K562 (cell line): ENCODE measurements at regions not wholly inside any gene's neighbourhood (a gene's known extent, or its start where the extent isn't known, plus 50 kb on each side); places are given as distances from the start of the nearest gene placed in this dataset.
A peak's percentile ranks its signal among the peaks of the same experiment; 100 is the strongest.

Experiments
- ATAC-seq: fragments of 200-7000 bp; cut with Tn5 transposase; 3 replicates; pipeline ENCODE4 v1.9.1; 2020; ENCODE audit warnings: moderate library complexity
- BruUV-seq: library from RNA; stranded (reverse); fragments of 400-500 nt; replicated peaks from 2 replicates; lab custom pipeline; 2021; lab: Mats Ljungman, UMichigan
- CTCF ChIA-PET: fragments of 300-600 bp; formaldehyde crosslinking; extraction: SDS; loops from one replicate; lab custom pipeline; 2021; ENCODE audit warnings: low intra/inter-chr PET ratio; lab: Yijun Ruan, JAX
- POLR2A ChIA-PET: fragments of 300-600, 350-650 bp; sonication (Branson Sonifier 250); formaldehyde crosslinking; extraction: SDS; loops from one replicate; lab custom pipeline; 2021; ENCODE audit warnings: antibody characterized with exemption, inconsistent platforms; lab: Yijun Ruan, JAX
- DNase-seq, 4 experiments: peaks; one replicate each; pipeline versions ENCODE4 v3.0.0 to v3.0.0-alpha.2; 2011 to 2018; ENCODE audit warnings: low spot score in 3 of 4, mixed read lengths in 3 of 4; ENCODE audit errors: extremely low read depth in 1 of 4
- FAIRE-seq: peaks from 2 replicates; lab custom pipeline; 2011; peaks lifted over from hg19 to GRCh38; lab: Jason Lieb, UNC
- H2AFZ ChIP-seq: 2 replicates; pipeline ENCODE4 v1.6.0; 2011; ENCODE audit warnings: low read depth, low read length, control low read depth, inconsistent platforms
- H3K27ac ChIP-seq: fragments of 200-600 bp; 3 replicates; pipeline ENCODE4 v1.8.0; 2011; ENCODE audit warnings: low read depth, mild to moderate bottlenecking, control low read depth, inconsistent platforms, low read length, moderate library complexity, mixed read lengths; ENCODE audit errors: extremely low read depth
- H3K27me3 ChIP-seq, 2 experiments: fragments of 300-600 bp in 1 of 2; 2 replicates in 1 of 2; 3 replicates in 1 of 2; pipeline versions ENCODE4 v1.6.0 to v1.8.0; 2011; ENCODE audit warnings: inconsistent platforms in 2 of 2, low read length in 2 of 2, mild to moderate bottlenecking in 1 of 2, mixed read lengths in 1 of 2, moderate library complexity in 1 of 2; ENCODE audit not compliant: control insufficient read depth in 2 of 2, insufficient read depth in 2 of 2
- H3K36me3 ChIP-seq: fragments of 300-600 bp; 3 replicates; pipeline ENCODE4 v1.8.0; 2011; ENCODE audit warnings: mild to moderate bottlenecking, low read length, inconsistent platforms; ENCODE audit not compliant: control insufficient read depth, insufficient read depth
- H3K4me1 ChIP-seq, 2 experiments: fragments of 200-600 bp in 1 of 2; replicated peaks in 1 of 2; 2 replicates in 1 of 2; 3 replicates in 1 of 2; pipeline versions ENCODE4 v1.5.1 to v1.8.0; 2011; ENCODE audit warnings: inconsistent platforms in 2 of 2, low read length in 2 of 2, mild to moderate bottlenecking in 1 of 2, mixed read lengths in 1 of 2, moderate library complexity in 1 of 2; ENCODE audit not compliant: control insufficient read depth in 2 of 2, insufficient read depth in 2 of 2
- H3K4me2 ChIP-seq: 2 replicates; pipeline ENCODE4 v1.6.1; 2011; ENCODE audit warnings: low read length, control low read depth, inconsistent platforms, mixed read lengths; ENCODE audit not compliant: insufficient read depth
- H3K4me3 ChIP-seq: fragments of 200-600 bp; sonication (generic), shearing (Covaris generic); 2 replicates; pipeline ENCODE4 v1.5.1; 2016; ENCODE audit warnings: control low read depth, inconsistent platforms
- H3K79me2 ChIP-seq: fragments of 200-600 bp; 3 replicates; pipeline ENCODE4 v1.8.0; 2011; ENCODE audit warnings: low read length, inconsistent platforms; ENCODE audit not compliant: control insufficient read depth, insufficient read depth
- H3K9ac ChIP-seq, 2 experiments: 2 replicates each; pipeline versions ENCODE4 v1.6.0 to v1.6.1; 2011; ENCODE audit warnings: low read depth in 2 of 2, low read length in 2 of 2, control low read depth in 1 of 2, inconsistent platforms in 1 of 2, mild to moderate bottlenecking in 1 of 2, mixed read lengths in 1 of 2; ENCODE audit not compliant: insufficient read depth in 1 of 2
- H3K9me1 ChIP-seq: one replicate; pipeline ENCODE4 v1.6.0; 2011; ENCODE audit warnings: inconsistent platforms, mild to moderate bottlenecking, low read length, moderate library complexity; ENCODE audit not compliant: control insufficient read depth, insufficient read depth
- H3K9me3 ChIP-seq: replicated peaks from 2 replicates; pipeline ENCODE4 v1.5.1; 2011; ENCODE audit warnings: low read depth, low read length, inconsistent platforms; ENCODE audit not compliant: control insufficient read depth, insufficient read depth
- H4K20me1 ChIP-seq: replicated peaks from 2 replicates; pipeline ENCODE4 v1.6.1; 2011; ENCODE audit warnings: low read length, inconsistent platforms, mixed read lengths; ENCODE audit not compliant: control insufficient read depth, insufficient read depth
- E4F1 ChIP-seq: fragments of 250-450 bp; sonication (Bioruptor Pico); IDR thresholded peaks from 2 replicates; pipeline ENCODE4 v1.5.0; 2021; ENCODE audit warnings: mild to moderate bottlenecking, borderline replicate concordance
- ELK1 ChIP-seq: sonication (generic); formaldehyde crosslinking; IDR thresholded peaks from 2 replicates; pipeline ENCODE4 v1.8.1; 2022; ENCODE audit warnings: missing genetic modification reagents
- HDGF ChIP-seq: fragments of 450-650 bp; IDR thresholded peaks from 2 replicates; pipeline ENCODE4 v1.6.1; 2016
- RBM25 ChIP-seq: fragments of 200-400 bp; formaldehyde crosslinking; IDR thresholded peaks from 2 replicates; pipeline ENCODE4 v1.6.1; 2018; ENCODE audit warnings: low read length, low read depth, moderate library complexity; ENCODE audit not compliant: severe bottlenecking
- SIRT6 ChIP-seq: IDR thresholded peaks from one replicate; pipeline ENCODE4 v1.6.1; 2012; ENCODE audit warnings: low read depth, mild to moderate bottlenecking, control low read depth, inconsistent platforms, low read length, moderate library complexity
- ZNF253 ChIP-seq: fragments of 250-450 bp; sonication (Bioruptor Pico); conservative IDR thresholded peaks from 2 replicates; pipeline ENCODE4 v1.6.1; 2021; ENCODE audit warnings: mild to moderate bottlenecking
- ZNF354B ChIP-seq: fragments of 250-450 bp; sonication (Bioruptor Pico); IDR thresholded peaks from 2 replicates; pipeline ENCODE4 v1.4.0; 2020
- WGBS: fragments of 100-300 bp; shearing (Covaris generic); methylation state at CpG from one replicate; pipeline ENCODE4 v1.1.6; 2016; ENCODE audit warnings: low coverage, mixed read lengths; ENCODE audit not compliant: insufficient coverage; ENCODE audit errors: missing lambda C conversion rate; 5-methylcytosine and 5-hydroxymethylcytosine counted together
- in situ Hi-C: fragments of 300-500 bp; cut with MboI; formaldehyde crosslinking; loops from 4 replicates; pipeline ENCODE4 v1.15.0; 2018; ENCODE audit warnings: inconsistent platforms, mixed read lengths
- intact Hi-C: fragments of 100-400 bp; cut with micrococcal nuclease; formaldehyde crosslinking; loops from 2 replicates; pipeline ENCODE4 v1.14.2; 2022
- TF ChIP-seq, protein P1 (sequence below), 3 experiments: fragments of 200-800 bp in 1 of 3; fragments of 250-450 bp in 1 of 3; fragments of 450-650 bp in 1 of 3; sonication (Bioruptor Pico) in 1 of 3; sonication (Bioruptor generic) in 1 of 3; formaldehyde crosslinking in 1 of 3; IDR thresholded peaks; 2 replicates each; pipeline versions ENCODE4 v1.6.1 to v1.8.0; 2016 to 2022; ENCODE audit warnings: mild to moderate bottlenecking in 2 of 3, missing genetic modification characterization in 2 of 3, missing compliant biosample characterization in 1 of 3, moderate library complexity in 1 of 3
- TF ChIP-seq, protein P2 (sequence below): fragments of 450-650 bp; formaldehyde crosslinking; IDR thresholded peaks from 2 replicates; pipeline ENCODE4 v1.4.0; 2020; ENCODE audit warnings: mild to moderate bottlenecking, mixed read lengths

GRCh38 chr6:82487895-82488294, 124.3 kb downstream of the TPBG start:
- no peak overlapping the region for H2AFZ ChIP-seq
- no peaks in the 10 kb centered on the region for H3K9me1 ChIP-seq
- no peak overlapping the region for H3K9ac ChIP-seq
- in situ Hi-C loops: no loop called here
- no TSS peak for BruUV-seq
- no peak overlapping the region for H3K4me2 ChIP-seq
- no peak for DNase-seq
- H3K27ac ChIP-seq: no peak overlapping the region
- WGBS: 0% methylated on average over 2 of the region's 2 CpGs
- ATAC-seq: no peak
- no peaks in the 10 kb centered on the region for H3K4me1 ChIP-seq
- H3K79me2 ChIP-seq: no peaks in the 10 kb centered on the region
- ChIA-PET CTCF (no interaction called here), POLR2A (no interaction called here)
- intact Hi-C loops: no loop called here
- no peak for TF ChIP-seq SIRT6
- no peak for TF ChIP-seq ZNF354B (CRISPR knock-in tag)
- TF ChIP-seq HDGF: no peak
- no peak for TF ChIP-seq E4F1 (CRISPR knock-in tag)
- TF ChIP-seq, protein P1, sequence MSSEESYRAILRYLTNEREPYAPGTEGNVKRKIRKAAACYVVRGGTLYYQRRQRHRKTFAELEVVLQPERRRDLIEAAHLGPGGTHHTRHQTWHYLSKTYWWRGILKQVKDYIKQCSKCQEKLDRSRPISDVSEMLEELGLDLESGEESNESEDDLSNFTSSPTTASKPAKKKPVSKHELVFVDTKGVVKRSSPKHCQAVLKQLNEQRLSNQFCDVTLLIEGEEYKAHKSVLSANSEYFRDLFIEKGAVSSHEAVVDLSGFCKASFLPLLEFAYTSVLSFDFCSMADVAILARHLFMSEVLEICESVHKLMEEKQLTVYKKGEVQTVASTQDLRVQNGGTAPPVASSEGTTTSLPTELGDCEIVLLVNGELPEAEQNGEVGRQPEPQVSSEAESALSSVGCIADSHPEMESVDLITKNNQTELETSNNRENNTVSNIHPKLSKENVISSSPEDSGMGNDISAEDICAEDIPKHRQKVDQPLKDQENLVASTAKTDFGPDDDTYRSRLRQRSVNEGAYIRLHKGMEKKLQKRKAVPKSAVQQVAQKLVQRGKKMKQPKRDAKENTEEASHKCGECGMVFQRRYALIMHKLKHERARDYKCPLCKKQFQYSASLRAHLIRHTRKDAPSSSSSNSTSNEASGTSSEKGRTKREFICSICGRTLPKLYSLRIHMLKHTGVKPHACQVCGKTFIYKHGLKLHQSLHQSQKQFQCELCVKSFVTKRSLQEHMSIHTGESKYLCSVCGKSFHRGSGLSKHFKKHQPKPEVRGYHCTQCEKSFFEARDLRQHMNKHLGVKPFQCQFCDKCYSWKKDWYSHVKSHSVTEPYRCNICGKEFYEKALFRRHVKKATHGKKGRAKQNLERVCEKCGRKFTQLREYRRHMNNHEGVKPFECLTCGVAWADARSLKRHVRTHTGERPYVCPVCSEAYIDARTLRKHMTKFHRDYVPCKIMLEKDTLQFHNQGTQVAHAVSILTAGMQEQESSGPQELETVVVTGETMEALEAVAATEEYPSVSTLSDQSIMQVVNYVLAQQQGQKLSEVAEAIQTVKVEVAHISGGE (CRISPR knock-in tag; IDR thresholded peaks at IDR 0.05): no peak
- no peak for TF ChIP-seq ELK1 (CRISPR knock-in tag)
- peak; percentile 19 for TF ChIP-seq RBM25
- no peak for TF ChIP-seq ZNF253 (CRISPR knock-in tag)
- TF ChIP-seq, protein P2, sequence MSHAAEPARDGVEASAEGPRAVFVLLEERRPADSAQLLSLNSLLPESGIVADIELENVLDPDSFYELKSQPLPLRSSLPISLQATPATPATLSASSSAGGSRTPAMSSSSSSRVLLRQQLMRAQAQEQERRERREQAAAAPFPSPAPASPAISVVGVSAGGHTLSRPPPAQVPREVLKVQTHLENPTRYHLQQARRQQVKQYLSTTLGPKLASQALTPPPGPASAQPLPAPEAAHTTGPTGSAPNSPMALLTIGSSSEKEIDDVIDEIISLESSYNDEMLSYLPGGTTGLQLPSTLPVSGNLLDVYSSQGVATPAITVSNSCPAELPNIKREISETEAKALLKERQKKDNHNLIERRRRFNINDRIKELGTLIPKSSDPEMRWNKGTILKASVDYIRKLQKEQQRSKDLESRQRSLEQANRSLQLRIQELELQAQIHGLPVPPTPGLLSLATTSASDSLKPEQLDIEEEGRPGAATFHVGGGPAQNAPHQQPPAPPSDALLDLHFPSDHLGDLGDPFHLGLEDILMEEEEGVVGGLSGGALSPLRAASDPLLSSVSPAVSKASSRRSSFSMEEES (CRISPR knock-in tag): no peak
- H4K20me1 ChIP-seq: no peaks in the 10 kb centered on the region
- no peaks in the 10 kb centered on the region for H3K27me3 ChIP-seq
- no peaks in the 10 kb centered on the region for H3K36me3 ChIP-seq
- FAIRE-seq: no peak
- H3K4me3 ChIP-seq: no peak overlapping the region
- no peaks in the 10 kb centered on the region for H3K9me3 ChIP-seq
